SK-N-SH treated with all-trans-retinoic acid at 6 μM for 48 hours (cell line): ENCODE measurements at regions not wholly inside any gene's neighbourhood (a gene's known extent, or its start where the extent isn't known, plus 50 kb on each side); places are given as distances from the start of the nearest gene placed in this dataset.

Source experiments
- ATAC-seq: fragments of 200-7000 bp; cut with Tn5 transposase; 3 replicates; pipeline ENCODE4 v1.9.1; 2020; ENCODE audit warnings: mild to moderate bottlenecking, moderate library complexity
- BACH2 ChIP-seq: fragments of 250-450 bp; sonication (Bioruptor Pico); IDR thresholded peaks from 2 replicates; pipeline ENCODE4 v1.9.0; 2021; ENCODE audit warnings: mild to moderate bottlenecking, borderline replicate concordance
- CSDC2 ChIP-seq: fragments of 250-450 bp; sonication (Bioruptor Pico); IDR thresholded peaks from 2 replicates; pipeline ENCODE4 v1.5.0; 2020; ENCODE audit warnings: mild to moderate bottlenecking, moderate library complexity
- ESRRG ChIP-seq: fragments of 250-450 bp; sonication (Bioruptor Pico); IDR thresholded peaks from 2 replicates; pipeline ENCODE4 v1.6.1; 2021; ENCODE audit warnings: mild to moderate bottlenecking
- GLIS3 ChIP-seq: fragments of 250-450 bp; sonication (Bioruptor Pico); IDR thresholded peaks from 2 replicates; pipeline ENCODE4 v1.5.0; 2020; ENCODE audit warnings: mild to moderate bottlenecking, moderate library complexity
- ISL1 ChIP-seq: fragments of 250-450 bp; sonication (Bioruptor Pico); IDR thresholded peaks from 2 replicates; pipeline ENCODE4 v2.1.2; 2022; ENCODE audit warnings: mild to moderate bottlenecking, moderate library complexity
- PATZ1 ChIP-seq: fragments of 250-450 bp; sonication (Bioruptor Pico); IDR thresholded peaks from 2 replicates; pipeline ENCODE4 v1.8.0; 2020; ENCODE audit warnings: mild to moderate bottlenecking, moderate library complexity, borderline replicate concordance
- POU6F1 ChIP-seq: fragments of 250-450 bp; sonication (Bioruptor Pico); IDR thresholded peaks from 2 replicates; pipeline ENCODE4 v1.8.0; 2021; ENCODE audit warnings: low read depth, mild to moderate bottlenecking, moderate library complexity, borderline replicate concordance
- PPARA ChIP-seq: fragments of 250-450 bp; sonication (Bioruptor Pico); IDR thresholded peaks from 2 replicates; pipeline ENCODE4 v1.5.0; 2020; ENCODE audit warnings: mild to moderate bottlenecking, borderline replicate concordance
- RARB ChIP-seq: fragments of 250-450 bp; sonication (Bioruptor Pico); IDR thresholded peaks from 2 replicates; pipeline ENCODE4 v1.8.0; 2021; ENCODE audit warnings: mild to moderate bottlenecking, moderate library complexity
- SNAI2 ChIP-seq: fragments of 250-450 bp; sonication (Bioruptor Pico); IDR thresholded peaks from 2 replicates; pipeline ENCODE4 v1.5.0; 2020; ENCODE audit warnings: mild to moderate bottlenecking, moderate library complexity
- TOX ChIP-seq: fragments of 250-450 bp; sonication (Bioruptor Pico); IDR thresholded peaks from 2 replicates; pipeline ENCODE4 v1.8.0; 2021; ENCODE audit warnings: mild to moderate bottlenecking, moderate library complexity, borderline replicate concordance
- ZFP3 ChIP-seq: fragments of 250-450 bp; sonication (Bioruptor Pico); IDR thresholded peaks from 2 replicates; pipeline ENCODE4 v1.5.0; 2020; ENCODE audit warnings: mild to moderate bottlenecking, moderate library complexity
- ZFP30 ChIP-seq: fragments of 450-650 bp; formaldehyde crosslinking; IDR thresholded peaks from 2 replicates; pipeline ENCODE4 v1.5.0; 2022; ENCODE audit warnings: mild to moderate bottlenecking, moderate library complexity
- ZNF565 ChIP-seq: fragments of 450-650 bp; formaldehyde crosslinking; conservative IDR thresholded peaks from 2 replicates; pipeline ENCODE4 v1.5.0; 2020; ENCODE audit warnings: low read depth, mild to moderate bottlenecking, moderate library complexity
- ZNF8 ChIP-seq: fragments of 450-650 bp; formaldehyde crosslinking; IDR thresholded peaks from 2 replicates; pipeline ENCODE4 v1.5.0; 2020; ENCODE audit warnings: mild to moderate bottlenecking, moderate library complexity
- TF ChIP-seq, protein P1 (sequence below): fragments of 250-450 bp; sonication (Bioruptor Pico); IDR thresholded peaks from 2 replicates; pipeline ENCODE4 v1.5.0; 2020; ENCODE audit warnings: mild to moderate bottlenecking, moderate library complexity

DNA sequence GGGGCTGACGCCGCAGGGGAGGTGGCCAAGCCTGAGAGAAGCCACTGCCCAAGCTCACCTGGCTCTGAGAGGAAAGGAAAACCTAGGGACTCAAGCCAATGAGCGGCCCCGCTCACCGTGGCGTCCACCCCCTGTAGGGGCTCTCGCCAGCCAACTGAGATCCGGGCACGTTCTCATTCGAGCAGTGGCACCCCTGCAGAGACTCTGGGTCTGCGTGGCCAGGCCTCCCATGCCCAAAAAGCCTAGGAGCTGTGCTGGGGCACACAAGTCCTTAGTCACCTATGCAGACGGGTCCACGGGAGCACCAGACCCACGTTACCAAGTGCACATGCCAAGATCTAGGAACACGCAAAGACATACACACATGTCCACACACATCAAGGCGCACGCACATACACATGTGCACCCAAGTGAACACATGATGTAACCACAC is 106.2 kb downstream of the NCOR2 start:
- TF ChIP-seq POU6F1 = no peak
- no peak for ATAC-seq

- no peak for TF ChIP-seq TOX (CRISPR knock-in tag)
- TF ChIP-seq ZNF8 (CRISPR knock-in tag) = no peak
- TF ChIP-seq GLIS3 (CRISPR knock-in tag) = no peak
- TF ChIP-seq CSDC2 (CRISPR knock-in tag) = no peak
- TF ChIP-seq BACH2 (CRISPR knock-in tag) = no peak
- no peak for TF ChIP-seq PPARA (CRISPR knock-in tag)
- TF ChIP-seq, protein P1, sequence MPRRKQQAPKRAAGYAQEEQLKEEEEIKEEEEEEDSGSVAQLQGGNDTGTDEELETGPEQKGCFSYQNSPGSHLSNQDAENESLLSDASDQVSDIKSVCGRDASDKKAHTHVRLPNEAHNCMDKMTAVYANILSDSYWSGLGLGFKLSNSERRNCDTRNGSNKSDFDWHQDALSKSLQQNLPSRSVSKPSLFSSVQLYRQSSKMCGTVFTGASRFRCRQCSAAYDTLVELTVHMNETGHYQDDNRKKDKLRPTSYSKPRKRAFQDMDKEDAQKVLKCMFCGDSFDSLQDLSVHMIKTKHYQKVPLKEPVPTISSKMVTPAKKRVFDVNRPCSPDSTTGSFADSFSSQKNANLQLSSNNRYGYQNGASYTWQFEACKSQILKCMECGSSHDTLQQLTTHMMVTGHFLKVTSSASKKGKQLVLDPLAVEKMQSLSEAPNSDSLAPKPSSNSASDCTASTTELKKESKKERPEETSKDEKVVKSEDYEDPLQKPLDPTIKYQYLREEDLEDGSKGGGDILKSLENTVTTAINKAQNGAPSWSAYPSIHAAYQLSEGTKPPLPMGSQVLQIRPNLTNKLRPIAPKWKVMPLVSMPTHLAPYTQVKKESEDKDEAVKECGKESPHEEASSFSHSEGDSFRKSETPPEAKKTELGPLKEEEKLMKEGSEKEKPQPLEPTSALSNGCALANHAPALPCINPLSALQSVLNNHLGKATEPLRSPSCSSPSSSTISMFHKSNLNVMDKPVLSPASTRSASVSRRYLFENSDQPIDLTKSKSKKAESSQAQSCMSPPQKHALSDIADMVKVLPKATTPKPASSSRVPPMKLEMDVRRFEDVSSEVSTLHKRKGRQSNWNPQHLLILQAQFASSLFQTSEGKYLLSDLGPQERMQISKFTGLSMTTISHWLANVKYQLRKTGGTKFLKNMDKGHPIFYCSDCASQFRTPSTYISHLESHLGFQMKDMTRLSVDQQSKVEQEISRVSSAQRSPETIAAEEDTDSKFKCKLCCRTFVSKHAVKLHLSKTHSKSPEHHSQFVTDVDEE (CRISPR knock-in tag) = no peak
- no peak for ATAC-seq
Observed at GRCh38 chr12:124460771-124461170, 106.6 kb downstream of the NCOR2 start.

DNA sequence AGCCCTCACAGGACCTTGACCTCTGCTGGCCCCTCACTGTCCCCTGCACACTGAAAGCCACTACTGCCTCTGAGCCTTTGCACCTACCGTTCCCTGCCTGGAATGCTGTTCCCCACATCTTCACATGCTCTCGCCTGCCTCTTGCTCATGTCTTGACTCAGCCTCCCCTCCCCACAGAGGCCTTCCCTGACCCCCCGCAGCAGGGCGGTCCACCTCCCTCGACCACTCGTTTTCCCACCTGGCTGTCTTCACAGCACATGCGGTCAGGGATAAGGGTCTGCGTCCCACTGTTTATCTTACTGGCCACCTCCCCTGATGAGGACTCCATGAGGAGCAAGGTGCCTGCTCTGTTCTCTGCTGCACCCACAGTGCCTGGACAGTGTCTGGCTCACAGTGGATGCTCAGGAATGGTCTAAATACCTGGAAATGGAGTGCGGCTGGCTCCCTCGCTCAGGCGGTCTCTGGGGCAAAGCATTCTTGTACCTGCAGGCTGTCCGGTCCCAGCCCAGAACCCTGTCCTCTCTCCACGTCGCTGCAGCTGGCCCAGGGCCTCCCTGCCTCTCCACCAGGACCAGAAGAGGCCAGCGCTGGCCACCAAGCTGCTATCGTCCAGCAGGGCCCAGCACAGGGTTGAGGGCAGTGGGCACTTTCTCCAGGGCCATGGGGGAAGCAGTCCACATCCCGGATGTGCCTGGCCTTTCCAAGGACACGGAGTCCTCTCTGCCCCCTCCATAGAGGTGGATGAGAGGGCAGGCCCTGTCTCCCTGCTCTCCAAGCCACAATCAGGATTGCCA is 107.4 kb downstream of the NCOR2 start:
- no peak for ATAC-seq
- TF ChIP-seq ZNF565 (CRISPR knock-in tag) (no peak), CSDC2 (CRISPR knock-in tag) (no peak), ESRRG (CRISPR knock-in tag) (no peak), GLIS3 (CRISPR knock-in tag) (no peak), ISL1 (CRISPR knock-in tag) (no peak), TOX (CRISPR knock-in tag) (no peak), ZFP30 (no peak), ZNF8 (CRISPR knock-in tag) (no peak), SNAI2 (CRISPR knock-in tag) (no peak), BACH2 (CRISPR knock-in tag) (no peak)
- TF ChIP-seq, protein P1 (CRISPR knock-in tag) = no peak

GRCh38 chr12:124458992-124459851 is 108.2 kb downstream of the NCOR2 start:
- ATAC-seq = no peak
- TF ChIP-seq POU6F1 = no peak
- TF ChIP-seq RARB (CRISPR knock-in tag) = no peak
- no peak for TF ChIP-seq BACH2 (CRISPR knock-in tag)
- TF ChIP-seq PATZ1 = no peak
- TF ChIP-seq ZFP3 (CRISPR knock-in tag) = peak; percentile 99
- TF ChIP-seq, all 23 proteins: peak for 1
